ENCODE measurements at regions not wholly inside any gene's neighbourhood (a gene's known extent, or its start where the extent isn't known, plus 50 kb on each side); places are given as distances from the start of the nearest gene placed in this dataset.

DNA sequence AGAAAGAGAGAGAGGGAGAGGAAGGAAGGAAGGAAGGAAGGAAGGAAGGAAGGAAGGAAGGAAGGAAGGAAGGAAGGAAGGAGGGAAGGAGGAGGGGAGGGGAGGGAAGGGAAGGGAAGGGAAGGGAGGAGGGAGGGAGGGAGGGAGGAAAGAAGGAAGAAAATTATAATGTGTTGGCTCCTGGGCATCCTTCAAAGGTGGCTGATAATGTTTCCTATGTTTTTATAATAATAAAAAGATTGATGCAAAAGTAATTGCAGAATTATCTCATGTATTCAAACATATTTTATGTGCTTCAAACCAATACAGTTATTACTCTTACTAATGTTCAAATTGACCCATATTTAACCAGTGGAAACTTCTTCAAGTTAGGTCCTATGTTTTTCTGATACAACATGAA is 260.9 kb downstream of the LNPK start (continued):
- TF ChIP-seq EP300 (IDR thresholded peaks at IDR 0.05) (no peak), FOXS1 (CRISPR knock-in tag; IDR thresholded peaks at IDR 0.05) (no peak), MAX (IDR thresholded peaks at IDR 0.05) (no peak)

DNA sequence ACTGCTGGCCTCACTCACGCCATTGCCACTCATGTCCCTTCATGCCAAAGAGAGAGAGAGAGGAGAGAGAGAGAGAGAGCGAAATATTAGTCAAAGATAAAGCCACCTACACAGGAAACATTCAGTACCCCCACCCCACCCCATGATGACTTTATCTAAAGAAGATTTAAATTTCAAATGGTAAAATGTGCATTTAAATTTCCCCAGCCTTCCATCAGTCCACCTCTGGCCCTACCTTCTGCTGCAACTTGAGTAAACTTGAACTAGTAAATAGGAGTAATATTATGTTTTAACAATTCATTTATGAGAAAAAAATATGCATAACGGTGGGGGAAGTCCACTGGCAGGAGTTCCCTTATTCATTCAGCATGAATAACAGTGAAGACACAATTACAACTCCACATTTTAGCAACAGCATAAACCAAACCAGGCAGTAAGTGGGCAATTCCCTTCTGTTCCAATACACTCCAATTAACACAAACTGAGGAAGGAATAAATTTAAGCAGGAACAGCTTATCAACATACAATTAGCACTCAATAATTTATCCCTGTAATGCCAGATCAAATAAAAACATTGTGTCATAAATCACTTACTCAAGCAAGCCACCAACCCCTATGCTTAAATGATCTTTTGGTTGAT is 264.2 kb downstream of the LNPK start:
- Histone ChIP-seq H3K27ac (no peak overlapping the region), H3K4me3 (no peak overlapping the region), H3K4me2 (no peak overlapping the region), H3K4me1 (no peaks in the 10 kb centered on the region), H3K9me3 (no peaks in the 10 kb centered on the region)
- DNase-seq (ENCODE audit: low read depth in 1 of 2, low spot score in 1 of 2) (no peak), FAIRE-seq (no peak), ATAC-seq (no peak)
- 0% methylated on average over 3 of the region's 3 CpGs for WGBS (ENCODE audit: missing lambda C conversion rate)
- CTCF ChIA-PET: no interaction called here
- POLR2A ChIA-PET: no interaction called here
- TF ChIP-seq JUNB (IDR thresholded peaks at IDR 0.05) (no peak), ESRRA (IDR thresholded peaks at IDR 0.05; ENCODE audit: borderline replicate concordance, low read length) (no peak), TFCP2L1 (CRISPR knock-in tag; IDR thresholded peaks at IDR 0.05) (no peak), NFE2L2 (conservative IDR thresholded peaks at IDR 0.05; ENCODE audit: low read length) (no peak), CHD4 (IDR thresholded peaks at IDR 0.05; ENCODE audit: borderline replicate concordance) (no peak), ATOH8 (CRISPR knock-in tag; IDR thresholded peaks at IDR 0.05; ENCODE audit: low read depth) (no peak), CBX8 (IDR thresholded peaks at IDR 0.05) (no peak)

GRCh38 chr2:175734686-175735085 is 267.4 kb downstream of the LNPK start:
- no peak for TF ChIP-seq ATOH8 (CRISPR knock-in tag; IDR thresholded peaks at IDR 0.05; ENCODE audit: low read depth)
- TF ChIP-seq, protein P1, sequence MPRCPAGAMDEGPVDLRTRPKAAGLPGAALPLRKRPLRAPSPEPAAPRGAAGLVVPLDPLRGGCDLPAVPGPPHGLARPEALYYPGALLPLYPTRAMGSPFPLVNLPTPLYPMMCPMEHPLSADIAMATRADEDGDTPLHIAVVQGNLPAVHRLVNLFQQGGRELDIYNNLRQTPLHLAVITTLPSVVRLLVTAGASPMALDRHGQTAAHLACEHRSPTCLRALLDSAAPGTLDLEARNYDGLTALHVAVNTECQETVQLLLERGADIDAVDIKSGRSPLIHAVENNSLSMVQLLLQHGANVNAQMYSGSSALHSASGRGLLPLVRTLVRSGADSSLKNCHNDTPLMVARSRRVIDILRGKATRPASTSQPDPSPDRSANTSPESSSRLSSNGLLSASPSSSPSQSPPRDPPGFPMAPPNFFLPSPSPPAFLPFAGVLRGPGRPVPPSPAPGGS (IDR thresholded peaks at IDR 0.05): no peak
- no peak for TF ChIP-seq SMC3 (IDR thresholded peaks at IDR 0.05)
- no peak for TF ChIP-seq ZC3H11A (IDR thresholded peaks at IDR 0.05)
- no peak for TF ChIP-seq MAFK (IDR thresholded peaks at IDR 0.05; ENCODE audit: partially characterized antibody)
- TF ChIP-seq SREBF2 (IDR thresholded peaks at IDR 0.05): no peak
- TF ChIP-seq RAD21 (conservative IDR thresholded peaks at IDR 0.05 in 1 of 2, IDR thresholded peaks at IDR 0.05 in 1 of 2): no peak
- TF ChIP-seq RARB (CRISPR knock-in tag; IDR thresholded peaks at IDR 0.05): no peak
- no peak for TF ChIP-seq CBX2 (IDR thresholded peaks at IDR 0.05; ENCODE audit: borderline replicate concordance, low read depth)
- TF ChIP-seq HEYL (CRISPR knock-in tag; IDR thresholded peaks at IDR 0.05): no peak
- TF ChIP-seq EHMT2 (IDR thresholded peaks at IDR 0.05; ENCODE audit: low read depth): no peak
- TF ChIP-seq KDM1A (IDR thresholded peaks at IDR 0.05; ENCODE audit: low read depth): no peak
- TF ChIP-seq, protein P2, sequence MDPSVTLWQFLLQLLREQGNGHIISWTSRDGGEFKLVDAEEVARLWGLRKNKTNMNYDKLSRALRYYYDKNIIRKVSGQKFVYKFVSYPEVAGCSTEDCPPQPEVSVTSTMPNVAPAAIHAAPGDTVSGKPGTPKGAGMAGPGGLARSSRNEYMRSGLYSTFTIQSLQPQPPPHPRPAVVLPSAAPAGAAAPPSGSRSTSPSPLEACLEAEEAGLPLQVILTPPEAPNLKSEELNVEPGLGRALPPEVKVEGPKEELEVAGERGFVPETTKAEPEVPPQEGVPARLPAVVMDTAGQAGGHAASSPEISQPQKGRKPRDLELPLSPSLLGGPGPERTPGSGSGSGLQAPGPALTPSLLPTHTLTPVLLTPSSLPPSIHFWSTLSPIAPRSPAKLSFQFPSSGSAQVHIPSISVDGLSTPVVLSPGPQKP (IDR thresholded peaks at IDR 0.05; ENCODE audit: low read depth, low read length): no peak
- no peak overlapping the region for H3K4me3 ChIP-seq
- no peak overlapping the region for H3K4me2 ChIP-seq
- H3K4me1 ChIP-seq: no peaks in the 10 kb centered on the region
- no peak for DNase-seq (ENCODE audit: low read depth in 1 of 2, low spot score in 1 of 2)
- WGBS (ENCODE audit: missing lambda C conversion rate): 34% methylated on average over 5 of the region's 5 CpGs
- no peaks in the 10 kb centered on the region for H3K9me3 ChIP-seq
- no peak for FAIRE-seq
- ATAC-seq: no peak
- ChIA-PET CTCF (no interaction called here), POLR2A (no interaction called here)
- H3K27ac ChIP-seq: no peak overlapping the region
